GM12864 (cell line): ENCODE measurements at regions not wholly inside any gene's neighbourhood (a gene's known extent, or its start where the extent isn't known, plus 50 kb on each side); places are given as distances from the start of the nearest gene placed in this dataset.

Experiments
- DNase-seq: peaks from one replicate; pipeline ENCODE4 v3.0.0-alpha.2; 2011; ENCODE audit warnings: low read depth
- H3K4me3 ChIP-seq: 2 replicates; pipeline ENCODE4 v1.5.1; 2011; ENCODE audit warnings: mild to moderate bottlenecking, low read depth, low read length, control low read depth
- CTCF ChIP-seq: IDR thresholded peaks from 2 replicates; pipeline ENCODE4 v1.5.1; 2011; ENCODE audit warnings: low read depth, mild to moderate bottlenecking, moderate library complexity, low read length, control low read depth, inconsistent platforms; ENCODE audit errors: missing control alignments

DNA sequence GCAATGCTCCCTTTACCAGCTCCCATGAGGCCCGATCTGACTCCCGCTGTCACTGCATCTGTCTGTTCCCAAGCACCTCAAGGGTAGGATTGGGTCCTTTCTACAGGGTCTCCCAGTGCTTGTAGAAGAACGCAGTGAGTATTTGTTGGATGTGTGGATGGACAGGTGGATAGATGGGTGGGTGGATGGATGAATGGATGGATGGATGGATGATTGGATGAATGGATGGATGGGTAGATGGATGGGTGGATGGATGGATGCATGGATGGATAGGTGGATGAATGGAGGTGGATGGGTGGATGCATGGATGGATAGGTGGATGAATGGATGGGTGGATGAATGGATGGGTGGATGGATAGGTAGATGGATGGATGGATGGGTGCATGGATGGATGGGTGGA, 91.6 kb downstream of the HS1BP3 start:
- DNase-seq: no peak
- H3K4me3 ChIP-seq: no peak overlapping the region
- TF ChIP-seq CTCF: no peak

DNA sequence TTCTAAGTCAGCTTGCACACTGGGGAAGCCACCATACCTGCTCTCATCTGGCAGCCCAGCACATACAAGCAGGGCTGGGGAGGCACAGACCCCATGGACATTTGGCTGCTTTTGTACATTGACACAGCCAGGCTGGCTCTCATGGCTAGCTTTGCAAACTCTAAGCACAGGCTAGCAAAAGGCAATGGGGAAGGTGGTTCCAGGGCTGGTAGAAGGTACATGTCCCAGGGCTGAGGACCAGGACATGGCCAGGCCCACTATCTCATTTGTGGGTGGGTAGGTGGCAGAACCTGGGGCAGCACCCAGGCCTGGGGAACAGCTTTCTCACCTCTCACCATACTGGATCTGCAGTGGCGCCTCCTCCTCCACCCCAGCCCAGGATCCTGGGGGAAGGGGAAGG, 90.9 kb downstream of the HS1BP3 start:
- no peak overlapping the region for H3K4me3 ChIP-seq
- no peak for DNase-seq
- TF ChIP-seq CTCF: no peak

DNA sequence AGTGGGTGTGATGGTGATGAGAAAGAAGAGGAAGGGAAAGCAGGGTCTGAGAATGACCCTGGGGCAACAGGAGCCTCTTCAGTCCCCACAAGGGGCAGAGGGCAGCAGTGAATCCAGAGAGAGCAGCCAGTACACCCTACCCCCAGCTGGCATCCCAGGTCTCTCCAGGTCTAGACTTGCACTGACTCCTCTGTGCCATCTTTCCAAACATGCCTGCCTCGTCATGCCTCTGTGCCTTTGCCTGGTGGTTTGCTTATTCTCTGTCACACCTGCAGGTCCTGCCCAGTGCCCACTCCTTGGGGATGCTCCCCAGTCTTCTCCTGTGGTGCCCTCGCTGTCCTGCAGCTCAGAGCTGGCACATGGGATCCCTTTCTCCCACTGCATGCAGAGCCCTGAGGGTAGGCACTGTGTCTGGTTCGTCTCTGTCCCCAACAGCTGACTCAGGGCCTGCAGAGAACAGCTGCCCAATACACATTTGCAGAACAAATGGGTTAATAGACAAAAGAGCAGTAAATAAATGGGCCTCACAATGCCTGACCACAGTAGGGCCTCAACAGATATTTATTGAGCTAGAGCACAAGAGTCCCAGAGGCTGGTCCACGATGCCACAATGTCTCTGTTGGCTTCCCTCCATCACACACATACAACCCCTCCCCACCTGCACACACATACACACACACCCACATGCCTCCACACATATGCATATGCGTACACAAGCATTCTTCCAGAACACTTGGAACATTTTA, 89.8 kb downstream of the HS1BP3 start:
- H3K4me3 ChIP-seq: no peak overlapping the region
- no peak for TF ChIP-seq CTCF
- no peak for DNase-seq

- DNase-seq: no peak
- no peak for TF ChIP-seq CTCF
- H3K4me3 ChIP-seq: no peak overlapping the region
Observed at GRCh38 chr2:20561637-20562454, 89.1 kb downstream of the HS1BP3 start.

DNA sequence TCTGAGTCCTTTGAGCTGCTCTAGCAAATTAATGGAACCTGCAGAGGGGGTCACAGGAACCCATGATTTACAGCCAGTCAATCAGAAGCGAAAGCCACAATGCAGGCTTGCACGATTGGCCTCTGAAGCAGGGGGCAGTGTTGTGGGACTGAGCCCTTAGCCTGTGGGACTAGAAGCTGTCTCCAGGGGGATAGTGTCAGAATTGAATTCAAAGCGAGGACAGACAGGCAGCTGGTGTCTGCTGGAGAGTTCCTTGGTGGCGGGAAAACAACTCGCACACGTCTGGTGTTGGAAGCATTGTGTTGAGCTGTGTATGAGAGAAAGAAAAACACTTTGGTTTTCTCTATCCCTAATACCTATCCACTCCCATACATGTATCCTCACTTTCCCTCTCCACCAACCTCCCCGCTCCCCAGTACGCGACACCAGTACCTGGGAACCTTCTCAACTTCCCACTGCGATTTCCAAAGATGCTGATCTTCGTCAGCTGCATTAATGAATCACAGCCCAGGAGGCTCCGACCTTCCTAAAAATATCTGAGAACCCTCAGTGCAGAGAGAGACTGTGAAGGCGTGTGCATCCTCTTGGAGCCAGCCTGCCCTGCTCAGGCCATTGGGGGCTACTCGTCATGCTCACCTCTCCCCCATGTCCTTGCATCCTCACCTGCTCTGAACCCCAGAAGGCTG, 88.2 kb downstream of the HS1BP3 start:
- DNase-seq: no peak
- peak; percentile 26 for TF ChIP-seq CTCF
- no peak overlapping the region for H3K4me3 ChIP-seq

GRCh38 chr2:20563251-20563650, 87.6 kb downstream of the HS1BP3 start:
- H3K4me3 ChIP-seq: no peak overlapping the region
- no peak for DNase-seq
- no peak for TF ChIP-seq CTCF
